ENCODE measurements at regions not wholly inside any gene's neighbourhood (a gene's known extent, or its start where the extent isn't known, plus 50 kb on each side); places are given as distances from the start of the nearest gene placed in this dataset.

DNA sequence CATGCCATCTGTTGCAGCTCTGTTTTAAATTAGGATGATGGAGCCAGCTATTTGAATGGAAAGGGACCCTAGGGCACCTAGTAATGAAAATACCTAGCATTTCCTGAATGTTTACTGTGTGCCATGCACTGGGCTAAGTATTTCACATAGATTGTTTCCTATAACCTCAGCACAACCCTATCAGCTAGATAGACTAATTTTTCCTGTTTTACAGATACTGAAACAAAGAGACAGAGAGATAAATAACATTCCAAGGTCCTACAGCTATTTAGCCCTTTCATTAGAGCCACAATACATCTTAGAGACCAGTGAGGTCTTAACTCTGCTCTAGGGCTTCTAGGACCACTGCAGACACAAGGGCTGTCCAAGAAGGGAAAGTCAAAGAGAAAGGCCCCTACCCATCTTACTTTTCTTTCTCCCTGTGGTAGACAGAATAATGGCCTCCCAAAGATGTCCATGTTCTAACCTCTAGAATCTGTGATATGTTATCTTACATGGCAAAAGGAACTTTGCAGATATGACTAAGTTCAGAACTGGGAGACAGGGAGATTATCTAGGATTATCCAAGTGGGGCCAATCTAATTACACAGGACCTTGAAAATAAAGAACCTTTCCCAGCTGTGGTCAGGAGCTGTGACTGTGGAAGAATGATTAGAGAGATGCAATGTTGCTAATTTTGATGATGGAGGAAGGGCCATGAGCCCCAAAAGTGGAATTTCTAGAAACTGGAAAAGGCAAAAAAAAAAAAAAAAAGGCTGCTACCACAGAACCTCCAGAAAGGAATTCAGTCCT, 157.0 kb downstream of the CCDC34 start:
- TF ChIP-seq, protein P1, sequence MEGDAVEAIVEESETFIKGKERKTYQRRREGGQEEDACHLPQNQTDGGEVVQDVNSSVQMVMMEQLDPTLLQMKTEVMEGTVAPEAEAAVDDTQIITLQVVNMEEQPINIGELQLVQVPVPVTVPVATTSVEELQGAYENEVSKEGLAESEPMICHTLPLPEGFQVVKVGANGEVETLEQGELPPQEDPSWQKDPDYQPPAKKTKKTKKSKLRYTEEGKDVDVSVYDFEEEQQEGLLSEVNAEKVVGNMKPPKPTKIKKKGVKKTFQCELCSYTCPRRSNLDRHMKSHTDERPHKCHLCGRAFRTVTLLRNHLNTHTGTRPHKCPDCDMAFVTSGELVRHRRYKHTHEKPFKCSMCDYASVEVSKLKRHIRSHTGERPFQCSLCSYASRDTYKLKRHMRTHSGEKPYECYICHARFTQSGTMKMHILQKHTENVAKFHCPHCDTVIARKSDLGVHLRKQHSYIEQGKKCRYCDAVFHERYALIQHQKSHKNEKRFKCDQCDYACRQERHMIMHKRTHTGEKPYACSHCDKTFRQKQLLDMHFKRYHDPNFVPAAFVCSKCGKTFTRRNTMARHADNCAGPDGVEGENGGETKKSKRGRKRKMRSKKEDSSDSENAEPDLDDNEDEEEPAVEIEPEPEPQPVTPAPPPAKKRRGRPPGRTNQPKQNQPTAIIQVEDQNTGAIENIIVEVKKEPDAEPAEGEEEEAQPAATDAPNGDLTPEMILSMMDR (IDR thresholded peaks at IDR 0.05) = no peak
- TF ChIP-seq EZH2 (IDR thresholded peaks at IDR 0.05) (no peak), EZH2phosphoT487 (IDR thresholded peaks at IDR 0.05) (no peak)
